ENCODE measurements at regions not wholly inside any gene's neighbourhood (a gene's known extent, or its start where the extent isn't known, plus 50 kb on each side); places are given as distances from the start of the nearest gene placed in this dataset.

DNA sequence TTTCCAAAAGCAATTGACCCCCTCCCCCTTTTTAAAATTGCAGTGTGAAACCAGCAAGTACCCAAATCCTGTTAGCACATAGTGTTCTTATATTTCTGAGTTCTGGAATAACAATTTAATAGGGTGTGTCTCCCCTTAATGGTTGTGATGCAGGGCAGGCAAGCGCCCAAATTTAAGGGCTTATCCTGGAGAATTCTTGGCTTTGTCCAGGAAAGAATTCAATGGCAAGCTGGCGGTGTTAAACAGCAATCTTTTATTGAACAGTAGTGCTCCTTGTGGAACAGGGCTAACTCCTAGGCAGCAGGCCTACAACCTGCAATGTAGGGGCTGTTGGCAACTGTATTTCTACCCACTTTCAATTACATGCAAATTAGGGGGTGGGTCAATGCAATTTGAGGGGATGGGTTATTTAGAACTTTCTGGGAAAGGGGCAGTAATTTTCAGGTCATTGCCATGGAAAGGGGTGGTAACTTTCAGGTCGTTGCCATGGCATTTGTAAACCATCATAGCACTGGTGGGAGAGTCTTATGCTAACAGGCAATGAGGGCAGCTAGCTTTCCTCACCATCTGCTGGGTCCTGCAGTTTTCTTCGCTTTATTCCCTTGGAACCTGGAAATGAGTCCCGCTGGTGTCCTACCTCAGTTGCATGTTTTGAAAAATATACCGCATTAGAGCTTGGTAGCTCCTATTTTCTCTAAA, 149.0 kb upstream of the KCTD1 start:
- DNase-seq: no peak

GRCh38 chr18:26696786-26697185, 148.4 kb upstream of the KCTD1 start:
- DNase-seq: no peak

DNA sequence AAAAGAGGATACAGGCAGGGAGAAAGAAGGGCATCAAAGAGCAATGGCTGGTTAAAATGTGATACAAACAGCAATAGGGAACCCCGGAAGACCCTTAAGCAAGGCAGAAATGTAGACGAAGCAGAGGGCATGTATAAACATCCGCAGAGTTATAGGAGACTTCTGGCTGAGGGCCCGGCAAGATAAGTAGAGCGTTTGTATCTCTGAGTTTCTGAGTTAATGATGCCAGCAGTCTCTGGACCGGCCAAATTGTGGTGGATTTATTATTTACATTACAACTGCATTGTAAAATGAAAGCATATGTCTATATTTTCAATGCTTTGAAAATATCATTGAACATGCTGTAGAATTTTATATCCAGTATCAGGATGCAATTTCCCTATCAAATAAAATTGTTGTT, 148.0 kb upstream of the KCTD1 start:
- DNase-seq: no peak

DNA sequence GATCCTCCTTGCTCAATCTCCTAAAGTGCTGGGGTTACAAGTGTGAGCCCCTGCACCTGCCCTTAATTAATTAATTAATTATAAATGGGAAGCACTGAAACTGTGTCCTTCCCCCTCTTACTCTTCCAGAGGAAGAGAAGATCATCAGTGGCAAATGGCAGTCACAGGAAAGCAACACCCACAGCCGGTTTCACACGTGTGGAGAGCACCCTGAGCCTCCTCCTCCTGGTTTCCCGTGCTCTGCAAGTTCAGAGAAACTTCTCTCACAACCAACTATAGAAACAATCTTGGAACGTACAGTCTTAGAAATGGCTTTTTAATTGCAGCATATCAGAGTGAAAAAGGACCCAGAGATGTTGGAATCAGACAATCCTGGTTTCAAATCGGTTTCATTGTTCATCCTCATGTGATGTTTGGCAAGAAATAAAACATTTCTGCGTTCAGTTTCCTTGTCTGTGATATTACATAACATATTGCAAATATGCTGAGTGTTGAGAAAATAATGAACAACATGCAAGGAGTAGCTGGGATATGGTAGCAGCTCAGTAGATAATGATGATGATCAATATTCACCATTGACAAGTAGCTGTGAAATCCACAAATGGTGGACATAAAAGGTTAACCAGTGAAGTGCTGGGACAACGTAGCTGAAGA, 141.0 kb upstream of the KCTD1 start:
- DNase-seq: no peak

GRCh38 chr18:26686532-26686931, 138.2 kb upstream of the KCTD1 start:
- no peak for DNase-seq

GRCh38 chr18:26685438-26686157, 137.2 kb upstream of the KCTD1 start:
- DNase-seq: no peak

GRCh38 chr18:26677957-26678356, 129.6 kb upstream of the KCTD1 start:
- no peak for DNase-seq

GRCh38 chr18:26667046-26667445, 118.7 kb upstream of the KCTD1 start:
- DNase-seq: no peak

GRCh38 chr18:26662996-26663395, 114.6 kb upstream of the KCTD1 start:
- no peak for DNase-seq

DNA sequence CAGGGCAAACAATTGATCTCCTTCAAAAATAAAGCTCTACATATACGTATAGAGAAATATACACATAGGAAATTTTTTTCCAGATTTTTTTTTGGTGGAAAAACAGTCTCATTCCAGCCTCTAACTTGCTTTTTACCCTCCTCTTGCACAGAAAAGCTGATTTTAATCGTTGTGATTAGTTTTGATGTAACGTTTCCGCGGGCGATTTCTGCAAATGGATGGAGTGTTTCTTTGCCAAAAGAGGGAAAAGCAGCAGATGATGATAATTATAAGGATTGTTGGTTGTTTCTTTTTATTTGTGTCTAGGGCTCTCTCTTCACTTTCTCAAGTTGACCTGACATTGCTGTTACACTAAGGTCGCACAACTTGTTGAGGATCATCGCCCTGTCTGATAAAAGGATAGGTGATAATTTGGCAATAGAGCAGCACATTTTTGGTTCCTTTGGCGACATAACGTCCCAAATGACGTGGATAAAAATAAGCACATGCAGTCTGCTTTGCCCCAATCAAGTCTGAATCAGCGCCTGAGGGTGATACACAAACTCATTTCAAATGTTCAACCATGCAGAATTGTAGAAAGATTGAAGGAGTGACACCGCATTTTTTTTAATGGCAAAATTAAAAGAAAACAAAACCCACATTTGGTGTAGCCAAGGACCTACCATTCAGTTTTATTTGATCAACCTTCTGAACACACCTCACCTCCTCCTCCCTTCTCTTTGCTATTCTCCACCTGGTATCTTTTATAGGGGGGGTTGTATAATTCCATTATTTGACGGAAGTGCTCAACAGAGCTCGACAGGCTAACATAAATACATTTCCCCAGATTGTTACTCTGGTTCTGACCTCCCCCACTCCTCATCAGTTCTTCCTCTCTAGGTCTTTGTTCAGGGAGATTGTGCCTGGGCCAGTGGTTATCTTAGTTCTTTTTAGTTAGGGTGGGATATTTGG, 109.6 kb upstream of the KCTD1 start:
- no peak for DNase-seq

GRCh38 chr18:26656944-26657536, 108.7 kb upstream of the KCTD1 start:
- no peak for DNase-seq

- no peak for DNase-seq
Observed at GRCh38 chr18:26656431-26656943, 108.1 kb upstream of the KCTD1 start.

GRCh38 chr18:26655525-26656430, 107.4 kb upstream of the KCTD1 start:
- no peak for DNase-seq

DNA sequence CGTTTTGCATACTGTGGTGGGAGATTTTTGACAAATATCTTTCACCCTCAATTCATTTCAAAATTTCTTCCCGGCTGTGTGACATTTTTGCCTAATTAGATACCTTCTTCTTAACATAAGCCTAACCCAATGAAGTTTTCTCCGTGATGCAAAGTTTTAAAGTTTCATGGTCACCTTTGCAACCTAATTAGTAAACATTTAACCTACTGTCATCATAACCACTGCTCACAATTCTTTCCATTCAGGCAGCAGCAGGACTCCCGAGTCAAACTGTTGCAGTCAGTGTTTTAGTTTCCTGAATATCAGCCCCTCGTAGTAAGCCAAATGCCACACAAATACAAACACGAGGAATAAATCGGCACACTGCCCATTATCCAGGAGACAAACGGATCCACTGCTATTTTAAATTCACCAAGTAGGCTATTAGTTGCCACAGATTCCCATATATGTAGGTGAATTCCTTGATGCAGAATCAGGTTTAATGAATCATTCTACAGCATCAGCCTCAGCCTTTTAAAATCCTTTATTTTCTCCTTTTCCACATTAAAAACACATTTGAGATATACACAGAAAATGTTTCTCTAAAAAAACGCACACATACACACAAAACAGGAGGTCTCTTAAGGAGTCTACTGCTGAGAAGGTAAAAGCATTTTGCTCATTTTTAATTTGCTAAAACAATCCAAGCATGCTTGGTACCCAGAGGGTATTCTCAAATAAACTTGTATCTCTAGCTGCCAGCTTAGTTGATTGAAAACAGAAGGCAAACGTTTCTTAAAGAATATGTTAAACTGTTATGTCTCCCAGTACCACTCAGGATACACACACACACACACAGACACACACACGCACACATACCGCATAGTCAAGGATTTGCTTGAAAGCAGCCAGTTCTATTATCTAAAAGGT, 106.5 kb upstream of the KCTD1 start:
- DNase-seq: no peak

DNA sequence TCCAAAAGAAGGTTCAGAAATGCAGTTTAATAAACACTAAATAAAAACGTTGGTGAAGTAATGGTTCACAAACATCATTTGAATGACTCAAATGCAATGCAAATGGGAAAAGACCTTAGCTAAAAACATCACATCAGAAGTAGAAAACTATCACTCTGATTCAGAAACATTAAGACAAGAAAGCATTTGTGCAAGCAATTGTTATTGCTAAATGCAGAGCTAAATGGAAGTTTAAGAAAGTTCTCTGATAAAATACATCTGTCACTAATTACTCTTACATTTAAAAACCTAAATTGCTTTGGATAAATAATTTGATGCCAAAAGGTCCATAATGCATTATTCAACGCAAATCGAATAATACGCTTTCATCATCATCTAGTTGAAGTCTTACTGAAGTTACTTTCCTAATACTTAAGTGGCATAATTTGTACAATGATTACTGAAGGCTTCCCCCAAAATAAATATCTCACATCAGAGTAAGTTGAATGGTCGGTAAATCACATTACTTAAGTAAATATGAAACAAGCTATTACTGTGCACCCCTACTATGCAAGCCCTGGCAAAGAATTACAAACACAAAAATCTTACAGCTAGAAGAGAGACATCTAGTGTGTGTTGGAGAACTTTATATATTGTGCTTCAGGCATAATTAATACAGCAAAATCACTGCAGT, 105.7 kb upstream of the KCTD1 start:
- no peak for DNase-seq

DNA sequence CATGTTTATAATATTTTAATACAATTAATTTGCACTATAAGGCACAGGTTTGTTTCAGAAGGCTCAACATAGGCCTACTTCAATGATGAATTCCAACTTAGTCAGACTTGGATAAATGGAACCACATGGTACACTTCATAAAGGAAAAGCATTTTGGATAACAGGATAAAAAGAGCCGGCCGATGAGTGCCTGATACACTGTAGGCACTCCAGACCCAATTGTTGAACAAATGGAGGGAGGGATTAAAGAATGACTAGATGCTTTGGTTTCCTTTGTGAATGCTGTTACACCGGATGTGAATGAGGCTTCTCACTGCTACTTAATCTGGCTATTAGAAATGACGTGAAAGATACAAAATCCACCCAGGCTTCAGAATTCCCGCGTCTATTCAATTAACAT, 104.1 kb upstream of the KCTD1 start:
- DNase-seq: no peak

GRCh38 chr18:26650310-26651268, 102.2 kb upstream of the KCTD1 start:
- no peak for DNase-seq

- DNase-seq: no peak
Observed at GRCh38 chr18:26649193-26649543, 100.8 kb upstream of the KCTD1 start.
